WTC11 (cell line): ENCODE measurements at regions not wholly inside any gene's neighbourhood (a gene's known extent, or its start where the extent isn't known, plus 50 kb on each side); places are given as distances from the start of the nearest gene placed in this dataset.

Experiments used
- ATAC-seq: fragments of 200-7000 bp; cut with Tn5 transposase; 2 replicates; pipeline ENCODE4 v1.10.0; 2021; ENCODE audit warnings: mild to moderate bottlenecking, moderate library complexity
- CTCF ChIA-PET: fragments of 300-600 bp; sonication (Branson Sonifier 250); formaldehyde crosslinking; loops from one replicate; lab custom pipeline; 2021; ENCODE audit warnings: antibody characterized with exemption; lab: Charles Lee
- POLR2A ChIA-PET: fragments of 350-600 bp; sonication (Branson Sonifier 250); formaldehyde crosslinking; loops from one replicate; lab custom pipeline; 2021; ENCODE audit warnings: antibody characterized with exemption; lab: Charles Lee
- DNase-seq: peaks from one replicate; pipeline ENCODE4 v3.0.0; 2021; ENCODE audit warnings: low spot score
- H3K27ac Mint-ChIP-seq: 2 replicates; pipeline ENCODE4 v1.8.0; 2021; ENCODE audit warnings: mixed read lengths
- H3K27me3 Mint-ChIP-seq: 2 replicates; pipeline ENCODE4 v1.8.0; 2021; ENCODE audit warnings: low read depth, mild to moderate bottlenecking, moderate library complexity, mixed read lengths
- H3K36me3 Mint-ChIP-seq: 2 replicates; pipeline ENCODE4 v1.8.0; 2021; ENCODE audit warnings: mixed read lengths
- H3K4me1 Mint-ChIP-seq: 2 replicates; pipeline ENCODE4 v1.8.0; 2022; ENCODE audit warnings: mixed read lengths
- H3K4me3 Mint-ChIP-seq: 2 replicates; pipeline ENCODE4 v1.8.0; 2021; ENCODE audit warnings: mild to moderate bottlenecking, moderate library complexity, mixed read lengths
- H3K9me3 Mint-ChIP-seq: 2 replicates; pipeline ENCODE4 v1.8.0; 2021; ENCODE audit warnings: mixed read lengths
- CREM ChIP-seq: sonication (generic); formaldehyde crosslinking; IDR thresholded peaks from 2 replicates; pipeline ENCODE4 v1.8.1; 2022; ENCODE audit warnings: mild to moderate bottlenecking, missing genetic modification reagents, moderate library complexity
- ESRRA ChIP-seq: sonication (generic); formaldehyde crosslinking; IDR thresholded peaks from 2 replicates; pipeline ENCODE4 v1.8.1; 2022; ENCODE audit warnings: mild to moderate bottlenecking, missing genetic modification reagents, borderline replicate concordance
- GABPB1 ChIP-seq: sonication (generic); formaldehyde crosslinking; IDR thresholded peaks from 2 replicates; pipeline ENCODE4 v1.8.1; 2023; ENCODE audit warnings: mild to moderate bottlenecking, missing genetic modification reagents
- PRRX2 ChIP-seq: fragments of 250-450 bp; sonication (Bioruptor Pico); IDR thresholded peaks from 2 replicates; pipeline ENCODE4 v1.8.0; 2021; ENCODE audit warnings: mild to moderate bottlenecking
- TCF7 ChIP-seq: sonication (generic); formaldehyde crosslinking; IDR thresholded peaks from 2 replicates; pipeline ENCODE4 v1.8.0; 2022; ENCODE audit warnings: mild to moderate bottlenecking, low read depth, missing genetic modification reagents, moderate library complexity
- TEAD1 ChIP-seq: sonication (generic); formaldehyde crosslinking; IDR thresholded peaks from 2 replicates; pipeline ENCODE4 v1.8.0; 2022; ENCODE audit warnings: mild to moderate bottlenecking, missing genetic modification reagents
- ZNF138 ChIP-seq: sonication (generic); formaldehyde crosslinking; conservative IDR thresholded peaks from 2 replicates; pipeline ENCODE4 v1.8.1; 2022; ENCODE audit warnings: mild to moderate bottlenecking, moderate library complexity, missing genetic modification reagents
- ZNF416 ChIP-seq: fragments of 250-450 bp; sonication (Bioruptor Pico); IDR thresholded peaks from 2 replicates; pipeline ENCODE4 v1.9.0; 2021; ENCODE audit warnings: mild to moderate bottlenecking, inconsistent platforms
- TF ChIP-seq, protein P1 (sequence below): sonication (generic); formaldehyde crosslinking; IDR thresholded peaks from 2 replicates; pipeline ENCODE4 v1.8.0; 2022; ENCODE audit warnings: missing genetic modification reagents
- TF ChIP-seq, protein P2 (sequence below): sonication (generic); formaldehyde crosslinking; IDR thresholded peaks from 2 replicates; pipeline ENCODE4 v1.8.1; 2022; ENCODE audit warnings: low read depth, mild to moderate bottlenecking, moderate library complexity, missing genetic modification reagents, borderline replicate concordance
- TF ChIP-seq, protein P3 (sequence below): sonication (generic); formaldehyde crosslinking; IDR thresholded peaks from 2 replicates; pipeline ENCODE4 v1.8.1; 2022; ENCODE audit warnings: mild to moderate bottlenecking, moderate library complexity, missing genetic modification reagents
- TF ChIP-seq, protein P4 (sequence below): sonication (generic); formaldehyde crosslinking; IDR thresholded peaks from 2 replicates; pipeline ENCODE4 v1.8.0; 2022; ENCODE audit warnings: mild to moderate bottlenecking, missing genetic modification reagents
- TF ChIP-seq, protein P5 (sequence below): sonication (generic); formaldehyde crosslinking; IDR thresholded peaks from 2 replicates; pipeline ENCODE4 v1.8.1; 2023; ENCODE audit warnings: mild to moderate bottlenecking, missing genetic modification reagents, moderate library complexity
- TF ChIP-seq, protein P6 (sequence below): sonication (generic); formaldehyde crosslinking; conservative IDR thresholded peaks from 2 replicates; pipeline ENCODE4 v1.8.1; 2023; ENCODE audit warnings: mild to moderate bottlenecking, low read depth, missing genetic modification reagents, moderate library complexity
- TF ChIP-seq, protein P7 (sequence below): sonication (generic); formaldehyde crosslinking; IDR thresholded peaks from 2 replicates; pipeline ENCODE4 v1.8.1; 2023; ENCODE audit warnings: mild to moderate bottlenecking, moderate library complexity, missing genetic modification reagents
- TF ChIP-seq, protein P8 (sequence below): sonication (generic); formaldehyde crosslinking; IDR thresholded peaks from 2 replicates; pipeline ENCODE4 v1.8.1; 2023; ENCODE audit warnings: mild to moderate bottlenecking, missing genetic modification reagents, borderline replicate concordance

DNA sequence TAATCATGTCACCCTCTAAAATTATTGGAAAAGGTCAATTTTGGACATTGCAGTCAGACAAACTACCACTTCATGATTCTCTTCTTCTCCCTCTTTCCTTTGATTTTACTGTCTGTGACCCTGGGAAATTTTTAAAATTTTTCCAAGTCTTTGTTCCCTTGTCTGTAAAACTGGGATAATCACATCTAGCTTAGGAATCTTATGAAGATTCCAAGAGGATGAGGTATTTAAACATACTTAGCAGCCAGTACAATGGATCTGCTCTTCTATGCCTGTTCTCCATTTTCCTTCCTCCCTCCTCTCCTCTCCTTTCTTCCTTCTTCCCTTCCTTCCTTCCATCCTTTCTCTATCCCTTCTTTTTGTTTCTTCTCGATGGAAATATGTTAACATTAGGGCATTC lies 651.6 kb upstream of the MARCKS start:
- no peaks in the 10 kb centered on the region for H3K9me3 Mint-ChIP-seq
- TF ChIP-seq, protein P1, sequence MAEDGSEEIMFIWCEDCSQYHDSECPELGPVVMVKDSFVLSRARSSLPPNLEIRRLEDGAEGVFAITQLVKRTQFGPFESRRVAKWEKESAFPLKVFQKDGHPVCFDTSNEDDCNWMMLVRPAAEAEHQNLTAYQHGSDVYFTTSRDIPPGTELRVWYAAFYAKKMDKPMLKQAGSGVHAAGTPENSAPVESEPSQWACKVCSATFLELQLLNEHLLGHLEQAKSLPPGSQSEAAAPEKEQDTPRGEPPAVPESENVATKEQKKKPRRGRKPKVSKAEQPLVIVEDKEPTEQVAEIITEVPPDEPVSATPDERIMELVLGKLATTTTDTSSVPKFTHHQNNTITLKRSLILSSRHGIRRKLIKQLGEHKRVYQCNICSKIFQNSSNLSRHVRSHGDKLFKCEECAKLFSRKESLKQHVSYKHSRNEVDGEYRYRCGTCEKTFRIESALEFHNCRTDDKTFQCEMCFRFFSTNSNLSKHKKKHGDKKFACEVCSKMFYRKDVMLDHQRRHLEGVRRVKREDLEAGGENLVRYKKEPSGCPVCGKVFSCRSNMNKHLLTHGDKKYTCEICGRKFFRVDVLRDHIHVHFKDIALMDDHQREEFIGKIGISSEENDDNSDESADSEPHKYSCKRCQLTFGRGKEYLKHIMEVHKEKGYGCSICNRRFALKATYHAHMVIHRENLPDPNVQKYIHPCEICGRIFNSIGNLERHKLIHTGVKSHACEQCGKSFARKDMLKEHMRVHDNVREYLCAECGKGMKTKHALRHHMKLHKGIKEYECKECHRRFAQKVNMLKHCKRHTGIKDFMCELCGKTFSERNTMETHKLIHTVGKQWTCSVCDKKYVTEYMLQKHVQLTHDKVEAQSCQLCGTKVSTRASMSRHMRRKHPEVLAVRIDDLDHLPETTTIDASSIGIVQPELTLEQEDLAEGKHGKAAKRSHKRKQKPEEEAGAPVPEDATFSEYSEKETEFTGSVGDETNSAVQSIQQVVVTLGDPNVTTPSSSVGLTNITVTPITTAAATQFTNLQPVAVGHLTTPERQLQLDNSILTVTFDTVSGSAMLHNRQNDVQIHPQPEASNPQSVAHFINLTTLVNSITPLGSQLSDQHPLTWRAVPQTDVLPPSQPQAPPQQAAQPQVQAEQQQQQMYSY = no peak
- TF ChIP-seq, protein P2, sequence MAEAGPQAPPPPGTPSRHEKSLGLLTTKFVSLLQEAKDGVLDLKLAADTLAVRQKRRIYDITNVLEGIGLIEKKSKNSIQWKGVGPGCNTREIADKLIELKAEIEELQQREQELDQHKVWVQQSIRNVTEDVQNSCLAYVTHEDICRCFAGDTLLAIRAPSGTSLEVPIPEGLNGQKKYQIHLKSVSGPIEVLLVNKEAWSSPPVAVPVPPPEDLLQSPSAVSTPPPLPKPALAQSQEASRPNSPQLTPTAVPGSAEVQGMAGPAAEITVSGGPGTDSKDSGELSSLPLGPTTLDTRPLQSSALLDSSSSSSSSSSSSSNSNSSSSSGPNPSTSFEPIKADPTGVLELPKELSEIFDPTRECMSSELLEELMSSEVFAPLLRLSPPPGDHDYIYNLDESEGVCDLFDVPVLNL (CRISPR knock-in tag) = no peak
- TF ChIP-seq TEAD1 (CRISPR knock-in tag) (no peak), ZNF416 (CRISPR knock-in tag) (no peak), CREM (CRISPR knock-in tag) (no peak)
- TF ChIP-seq, protein P3, sequence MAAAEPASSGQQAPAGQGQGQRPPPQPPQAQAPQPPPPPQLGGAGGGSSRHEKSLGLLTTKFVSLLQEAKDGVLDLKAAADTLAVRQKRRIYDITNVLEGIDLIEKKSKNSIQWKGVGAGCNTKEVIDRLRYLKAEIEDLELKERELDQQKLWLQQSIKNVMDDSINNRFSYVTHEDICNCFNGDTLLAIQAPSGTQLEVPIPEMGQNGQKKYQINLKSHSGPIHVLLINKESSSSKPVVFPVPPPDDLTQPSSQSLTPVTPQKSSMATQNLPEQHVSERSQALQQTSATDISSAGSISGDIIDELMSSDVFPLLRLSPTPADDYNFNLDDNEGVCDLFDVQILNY (CRISPR knock-in tag) = no peak
- TF ChIP-seq, protein P4, sequence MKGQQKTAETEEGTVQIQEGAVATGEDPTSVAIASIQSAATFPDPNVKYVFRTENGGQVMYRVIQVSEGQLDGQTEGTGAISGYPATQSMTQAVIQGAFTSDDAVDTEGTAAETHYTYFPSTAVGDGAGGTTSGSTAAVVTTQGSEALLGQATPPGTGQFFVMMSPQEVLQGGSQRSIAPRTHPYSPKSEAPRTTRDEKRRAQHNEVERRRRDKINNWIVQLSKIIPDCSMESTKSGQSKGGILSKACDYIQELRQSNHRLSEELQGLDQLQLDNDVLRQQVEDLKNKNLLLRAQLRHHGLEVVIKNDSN (CRISPR knock-in tag) = no peak
- ChIA-PET CTCF (no interaction called here), POLR2A (interaction anchor here (0.6 kb wide), 1 partner anchor 1003 kb away, joined by 4 read pairs; no protein-coding TSS in a partner anchor)
- H3K27ac Mint-ChIP-seq = no peak overlapping the region
- no peaks in the 10 kb centered on the region for H3K27me3 Mint-ChIP-seq
- H3K4me1 Mint-ChIP-seq = peaks cover 11% of the 10 kb centered on the region; the same call in 1 of the 2 replicates
- DNase-seq (no peak), ATAC-seq (no peak)
- no peaks in the 10 kb centered on the region for H3K36me3 Mint-ChIP-seq
- no peak overlapping the region for H3K4me3 Mint-ChIP-seq

DNA sequence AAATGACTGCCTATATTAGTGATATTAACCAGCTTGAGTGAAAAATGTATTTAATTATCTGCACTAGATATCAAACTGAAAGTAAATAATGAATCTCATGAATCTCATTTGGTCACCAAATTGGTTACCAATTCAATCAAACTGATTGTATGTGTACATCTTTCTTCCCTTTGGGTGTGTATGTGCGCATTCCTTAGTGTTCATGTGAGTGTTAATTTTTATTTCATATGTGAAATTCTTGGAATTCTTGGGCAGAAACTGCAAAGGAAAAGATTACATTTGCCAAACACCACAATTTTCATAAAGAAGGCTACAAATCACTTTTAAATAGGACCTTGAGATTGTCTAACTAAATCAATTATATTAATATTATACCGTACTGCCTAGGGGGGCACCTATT lies 648.4 kb upstream of the MARCKS start:
- DNase-seq = no peak
- Mint-ChIP-seq H3K27ac (no peak overlapping the region), H3K4me3 (no peak overlapping the region), H3K9me3 (peaks cover 4% of the 10 kb centered on the region; the same call in 1 of the 2 replicates), H3K4me1 (peaks cover 15% of the 10 kb centered on the region), H3K36me3 (no peaks in the 10 kb centered on the region), H3K27me3 (no peaks in the 10 kb centered on the region; the same call in 1 of the 2 replicates)
- no peak for ATAC-seq
- ChIA-PET POLR2A (no interaction called here), CTCF (no interaction called here)
- TF ChIP-seq, protein P5, sequence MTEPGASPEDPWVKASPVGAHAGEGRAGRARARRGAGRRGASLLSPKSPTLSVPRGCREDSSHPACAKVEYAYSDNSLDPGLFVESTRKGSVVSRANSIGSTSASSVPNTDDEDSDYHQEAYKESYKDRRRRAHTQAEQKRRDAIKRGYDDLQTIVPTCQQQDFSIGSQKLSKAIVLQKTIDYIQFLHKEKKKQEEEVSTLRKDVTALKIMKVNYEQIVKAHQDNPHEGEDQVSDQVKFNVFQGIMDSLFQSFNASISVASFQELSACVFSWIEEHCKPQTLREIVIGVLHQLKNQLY (CRISPR knock-in tag) = no peak
- TF ChIP-seq TCF7 (CRISPR knock-in tag) = no peak
- TF ChIP-seq, protein P6, sequence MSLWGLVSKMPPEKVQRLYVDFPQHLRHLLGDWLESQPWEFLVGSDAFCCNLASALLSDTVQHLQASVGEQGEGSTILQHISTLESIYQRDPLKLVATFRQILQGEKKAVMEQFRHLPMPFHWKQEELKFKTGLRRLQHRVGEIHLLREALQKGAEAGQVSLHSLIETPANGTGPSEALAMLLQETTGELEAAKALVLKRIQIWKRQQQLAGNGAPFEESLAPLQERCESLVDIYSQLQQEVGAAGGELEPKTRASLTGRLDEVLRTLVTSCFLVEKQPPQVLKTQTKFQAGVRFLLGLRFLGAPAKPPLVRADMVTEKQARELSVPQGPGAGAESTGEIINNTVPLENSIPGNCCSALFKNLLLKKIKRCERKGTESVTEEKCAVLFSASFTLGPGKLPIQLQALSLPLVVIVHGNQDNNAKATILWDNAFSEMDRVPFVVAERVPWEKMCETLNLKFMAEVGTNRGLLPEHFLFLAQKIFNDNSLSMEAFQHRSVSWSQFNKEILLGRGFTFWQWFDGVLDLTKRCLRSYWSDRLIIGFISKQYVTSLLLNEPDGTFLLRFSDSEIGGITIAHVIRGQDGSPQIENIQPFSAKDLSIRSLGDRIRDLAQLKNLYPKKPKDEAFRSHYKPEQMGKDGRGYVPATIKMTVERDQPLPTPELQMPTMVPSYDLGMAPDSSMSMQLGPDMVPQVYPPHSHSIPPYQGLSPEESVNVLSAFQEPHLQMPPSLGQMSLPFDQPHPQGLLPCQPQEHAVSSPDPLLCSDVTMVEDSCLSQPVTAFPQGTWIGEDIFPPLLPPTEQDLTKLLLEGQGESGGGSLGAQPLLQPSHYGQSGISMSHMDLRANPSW = no peak
- TF ChIP-seq, protein P7, sequence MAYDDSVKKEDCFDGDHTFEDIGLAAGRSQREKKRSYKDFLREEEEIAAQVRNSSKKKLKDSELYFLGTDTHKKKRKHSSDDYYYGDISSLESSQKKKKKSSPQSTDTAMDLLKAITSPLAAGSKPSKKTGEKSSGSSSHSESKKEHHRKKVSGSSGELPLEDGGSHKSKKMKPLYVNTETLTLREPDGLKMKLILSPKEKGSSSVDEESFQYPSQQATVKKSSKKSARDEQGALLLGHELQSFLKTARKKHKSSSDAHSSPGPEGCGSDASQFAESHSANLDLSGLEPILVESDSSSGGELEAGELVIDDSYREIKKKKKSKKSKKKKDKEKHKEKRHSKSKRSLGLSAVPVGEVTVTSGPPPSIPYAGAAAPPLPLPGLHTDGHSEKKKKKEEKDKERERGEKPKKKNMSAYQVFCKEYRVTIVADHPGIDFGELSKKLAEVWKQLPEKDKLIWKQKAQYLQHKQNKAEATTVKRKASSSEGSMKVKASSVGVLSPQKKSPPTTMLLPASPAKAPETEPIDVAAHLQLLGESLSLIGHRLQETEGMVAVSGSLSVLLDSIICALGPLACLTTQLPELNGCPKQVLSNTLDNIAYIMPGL (CRISPR knock-in tag) = no peak
- no peak for TF ChIP-seq ZNF138 (CRISPR knock-in tag)
- no peak for TF ChIP-seq GABPB1 (CRISPR knock-in tag)
- TF ChIP-seq PRRX2 = no peak
- no peak for TF ChIP-seq ESRRA (CRISPR knock-in tag)
- TF ChIP-seq, protein P8, sequence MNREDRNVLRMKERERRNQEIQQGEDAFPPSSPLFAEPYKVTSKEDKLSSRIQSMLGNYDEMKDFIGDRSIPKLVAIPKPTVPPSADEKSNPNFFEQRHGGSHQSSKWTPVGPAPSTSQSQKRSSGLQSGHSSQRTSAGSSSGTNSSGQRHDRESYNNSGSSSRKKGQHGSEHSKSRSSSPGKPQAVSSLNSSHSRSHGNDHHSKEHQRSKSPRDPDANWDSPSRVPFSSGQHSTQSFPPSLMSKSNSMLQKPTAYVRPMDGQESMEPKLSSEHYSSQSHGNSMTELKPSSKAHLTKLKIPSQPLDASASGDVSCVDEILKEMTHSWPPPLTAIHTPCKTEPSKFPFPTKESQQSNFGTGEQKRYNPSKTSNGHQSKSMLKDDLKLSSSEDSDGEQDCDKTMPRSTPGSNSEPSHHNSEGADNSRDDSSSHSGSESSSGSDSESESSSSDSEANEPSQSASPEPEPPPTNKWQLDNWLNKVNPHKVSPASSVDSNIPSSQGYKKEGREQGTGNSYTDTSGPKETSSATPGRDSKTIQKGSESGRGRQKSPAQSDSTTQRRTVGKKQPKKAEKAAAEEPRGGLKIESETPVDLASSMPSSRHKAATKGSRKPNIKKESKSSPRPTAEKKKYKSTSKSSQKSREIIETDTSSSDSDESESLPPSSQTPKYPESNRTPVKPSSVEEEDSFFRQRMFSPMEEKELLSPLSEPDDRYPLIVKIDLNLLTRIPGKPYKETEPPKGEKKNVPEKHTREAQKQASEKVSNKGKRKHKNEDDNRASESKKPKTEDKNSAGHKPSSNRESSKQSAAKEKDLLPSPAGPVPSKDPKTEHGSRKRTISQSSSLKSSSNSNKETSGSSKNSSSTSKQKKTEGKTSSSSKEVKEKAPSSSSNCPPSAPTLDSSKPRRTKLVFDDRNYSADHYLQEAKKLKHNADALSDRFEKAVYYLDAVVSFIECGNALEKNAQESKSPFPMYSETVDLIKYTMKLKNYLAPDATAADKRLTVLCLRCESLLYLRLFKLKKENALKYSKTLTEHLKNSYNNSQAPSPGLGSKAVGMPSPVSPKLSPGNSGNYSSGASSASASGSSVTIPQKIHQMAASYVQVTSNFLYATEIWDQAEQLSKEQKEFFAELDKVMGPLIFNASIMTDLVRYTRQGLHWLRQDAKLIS (CRISPR knock-in tag) = no peak
